ENCODE measurements at regions not wholly inside any gene's neighbourhood (a gene's known extent, or its start where the extent isn't known, plus 50 kb on each side); places are given as distances from the start of the nearest gene placed in this dataset.

DNA sequence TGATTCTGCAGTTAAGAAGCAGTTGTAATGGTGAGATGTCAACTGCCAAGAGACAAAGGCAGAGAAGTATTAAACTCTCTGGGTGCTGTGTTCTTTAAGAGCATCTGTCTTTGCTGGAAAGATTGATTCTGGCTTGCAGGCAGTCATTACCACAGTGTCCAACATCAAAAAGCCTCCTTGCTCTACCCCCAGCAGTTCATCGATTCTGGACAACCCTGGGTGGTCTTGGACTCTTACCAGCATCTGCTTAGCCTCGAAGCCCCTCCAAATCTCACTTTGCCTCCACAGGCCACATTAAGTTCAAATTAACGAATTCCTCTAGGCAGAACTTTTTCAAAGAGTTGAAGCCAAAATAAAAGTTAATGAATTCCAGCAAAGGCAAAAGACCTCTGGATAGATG lies 1061.4 kb downstream of the TSN start:
- no peak for TF ChIP-seq POLR2A (IDR thresholded peaks at IDR 0.05; ENCODE audit: low read depth, low read length)
- TF ChIP-seq POLR2AphosphoS5 (IDR thresholded peaks at IDR 0.05; ENCODE audit: low read depth, low read length), result no peak
- no peak for TF ChIP-seq TAF1 (IDR thresholded peaks at IDR 0.05; ENCODE audit: borderline replicate concordance, low read depth, low read length)
